ENCODE measurements at regions not wholly inside any gene's neighbourhood (a gene's known extent, or its start where the extent isn't known, plus 50 kb on each side); places are given as distances from the start of the nearest gene placed in this dataset.
"Not testable (repeated sequence)": the region's sequence is repeated elsewhere in the genome, so short reads cannot be mapped to it uniquely, and the experiment has no call there.

- TF ChIP-seq, protein P1, sequence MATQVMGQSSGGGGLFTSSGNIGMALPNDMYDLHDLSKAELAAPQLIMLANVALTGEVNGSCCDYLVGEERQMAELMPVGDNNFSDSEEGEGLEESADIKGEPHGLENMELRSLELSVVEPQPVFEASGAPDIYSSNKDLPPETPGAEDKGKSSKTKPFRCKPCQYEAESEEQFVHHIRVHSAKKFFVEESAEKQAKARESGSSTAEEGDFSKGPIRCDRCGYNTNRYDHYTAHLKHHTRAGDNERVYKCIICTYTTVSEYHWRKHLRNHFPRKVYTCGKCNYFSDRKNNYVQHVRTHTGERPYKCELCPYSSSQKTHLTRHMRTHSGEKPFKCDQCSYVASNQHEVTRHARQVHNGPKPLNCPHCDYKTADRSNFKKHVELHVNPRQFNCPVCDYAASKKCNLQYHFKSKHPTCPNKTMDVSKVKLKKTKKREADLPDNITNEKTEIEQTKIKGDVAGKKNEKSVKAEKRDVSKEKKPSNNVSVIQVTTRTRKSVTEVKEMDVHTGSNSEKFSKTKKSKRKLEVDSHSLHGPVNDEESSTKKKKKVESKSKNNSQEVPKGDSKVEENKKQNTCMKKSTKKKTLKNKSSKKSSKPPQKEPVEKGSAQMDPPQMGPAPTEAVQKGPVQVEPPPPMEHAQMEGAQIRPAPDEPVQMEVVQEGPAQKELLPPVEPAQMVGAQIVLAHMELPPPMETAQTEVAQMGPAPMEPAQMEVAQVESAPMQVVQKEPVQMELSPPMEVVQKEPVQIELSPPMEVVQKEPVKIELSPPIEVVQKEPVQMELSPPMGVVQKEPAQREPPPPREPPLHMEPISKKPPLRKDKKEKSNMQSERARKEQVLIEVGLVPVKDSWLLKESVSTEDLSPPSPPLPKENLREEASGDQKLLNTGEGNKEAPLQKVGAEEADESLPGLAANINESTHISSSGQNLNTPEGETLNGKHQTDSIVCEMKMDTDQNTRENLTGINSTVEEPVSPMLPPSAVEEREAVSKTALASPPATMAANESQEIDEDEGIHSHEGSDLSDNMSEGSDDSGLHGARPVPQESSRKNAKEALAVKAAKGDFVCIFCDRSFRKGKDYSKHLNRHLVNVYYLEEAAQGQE (IDR thresholded peaks at IDR 0.05; ENCODE audit: borderline replicate concordance) = not testable (repeated sequence)
- not testable (repeated sequence) for TF ChIP-seq CTCF (IDR thresholded peaks at IDR 0.05; ENCODE audit: poor library complexity, severe bottlenecking); EZH2 (IDR thresholded peaks at IDR 0.05; ENCODE audit: borderline replicate concordance, insufficient read depth, low read length, poor library complexity, severe bottlenecking); POLR2AphosphoS5 (IDR thresholded peaks at IDR 0.05); MXI1 (conservative IDR thresholded peaks at IDR 0.05; ENCODE audit: poor library complexity, severe bottlenecking)
These were observed 1419.9 kb upstream of the PCDH10 start for GRCh38 chr4:131729205-131729604.

Data from neural cell (in vitro differentiated cells).